Hypothalamus (tissue), 51 donors: ENCODE measurements at regions not wholly inside any gene's neighbourhood (a gene's known extent, or its start where the extent isn't known, plus 50 kb on each side); places are given as distances from the start of the nearest gene placed in this dataset.

Experiments used
- DNase-seq, 51 donors: peaks; one replicate each; lab custom pipeline; 2025; lab: John Stamatoyannopoulos, UW

DNA sequence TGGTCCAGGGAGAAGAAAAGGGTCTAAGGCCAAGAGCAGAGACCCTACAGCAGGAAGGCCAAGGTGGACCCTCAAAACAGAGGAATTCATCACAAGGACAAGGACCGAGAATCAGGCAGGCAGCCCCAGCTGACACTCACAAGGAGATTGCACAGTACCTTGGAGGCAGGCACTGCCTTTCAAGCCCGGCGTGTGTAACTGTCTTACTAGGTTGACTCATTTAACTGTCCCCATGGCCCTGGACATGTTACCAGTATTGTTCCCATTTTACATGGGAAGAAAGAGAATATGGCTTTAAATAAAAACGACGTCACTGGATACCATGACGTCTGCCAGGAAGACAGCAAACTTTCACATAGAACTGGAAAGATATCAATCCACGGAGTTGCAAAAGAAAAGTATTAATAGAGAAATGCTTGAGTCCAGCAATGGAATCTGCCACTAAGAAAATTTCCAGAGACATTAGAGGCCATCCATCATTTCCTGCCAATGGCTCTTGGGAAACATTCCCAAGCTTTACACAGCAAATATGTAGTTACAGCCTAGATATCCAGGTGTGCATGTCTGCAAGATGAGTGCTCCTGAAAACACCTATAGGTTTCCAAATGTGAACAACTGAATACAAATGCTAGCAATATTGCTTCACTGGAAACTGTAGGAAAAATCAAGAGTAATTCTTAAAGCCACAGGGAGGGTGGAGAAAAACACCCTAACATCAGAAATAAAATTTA is 111.5 kb upstream of the RPS6KA2 start:
- DNase-seq = no peak

- DNase-seq = no peak
Measured at GRCh38 chr6:166737261-166737660, 110.2 kb upstream of the RPS6KA2 start.

DNA sequence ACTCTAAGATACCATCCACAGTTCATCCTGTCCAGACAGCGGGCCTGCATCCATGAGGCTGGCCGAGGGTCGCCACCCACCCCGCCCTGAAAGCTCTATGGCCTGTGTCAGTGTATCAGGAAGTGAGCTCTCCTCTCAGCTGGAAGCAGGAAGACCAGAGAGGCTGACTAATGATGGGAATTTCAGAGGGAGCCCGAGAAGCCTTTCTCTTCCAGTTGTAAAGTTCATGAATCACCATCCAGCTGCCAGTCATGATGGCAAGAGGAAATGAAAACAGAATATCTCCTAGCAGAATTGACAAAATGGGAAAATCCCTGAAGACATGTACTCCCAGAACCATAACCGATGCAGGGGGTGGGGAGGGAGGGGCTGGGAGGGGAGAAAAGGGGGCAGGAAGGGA is 109.6 kb upstream of the RPS6KA2 start:
- no peak for DNase-seq

DNA sequence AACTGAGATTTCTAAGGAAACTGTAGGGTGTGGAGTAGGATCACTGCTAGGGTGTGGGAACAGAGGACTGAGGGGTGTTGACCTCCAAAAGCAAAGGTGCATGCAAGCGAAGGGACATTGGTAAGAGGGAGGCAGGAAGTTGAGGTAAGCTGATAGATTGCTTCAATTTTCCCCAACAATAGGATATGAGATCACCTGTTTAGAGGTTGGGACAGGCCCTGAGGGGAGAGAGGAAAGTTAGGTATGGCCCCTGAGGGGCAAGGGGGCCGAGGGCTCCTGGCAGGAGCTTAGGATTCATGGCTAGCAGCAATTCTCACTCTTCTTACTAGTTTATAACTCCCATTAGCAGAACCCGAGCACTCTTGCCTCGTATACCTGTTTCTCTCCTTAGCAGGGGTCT is 106.8 kb upstream of the RPS6KA2 start:
- no peak for DNase-seq

DNA sequence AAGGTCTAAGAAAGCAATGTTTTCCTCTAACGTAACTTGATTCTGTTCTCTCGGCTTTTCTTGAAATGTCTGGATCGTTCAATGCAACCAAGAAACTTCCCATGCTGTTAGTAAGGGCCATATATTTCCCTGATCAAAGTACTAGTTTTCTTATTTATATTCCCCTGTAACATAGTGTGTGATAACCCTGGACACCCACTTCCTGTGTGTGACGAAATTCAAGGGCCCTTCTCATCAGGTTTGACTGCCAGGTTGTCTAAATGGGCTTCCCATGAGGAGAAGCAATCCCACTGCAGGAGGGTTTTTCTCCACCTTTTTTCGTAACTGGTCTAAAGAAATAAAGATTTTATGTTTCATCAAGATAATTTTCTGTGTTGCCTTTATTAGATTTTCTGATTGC is 102.6 kb upstream of the RPS6KA2 start:
- DNase-seq = no peak

DNA sequence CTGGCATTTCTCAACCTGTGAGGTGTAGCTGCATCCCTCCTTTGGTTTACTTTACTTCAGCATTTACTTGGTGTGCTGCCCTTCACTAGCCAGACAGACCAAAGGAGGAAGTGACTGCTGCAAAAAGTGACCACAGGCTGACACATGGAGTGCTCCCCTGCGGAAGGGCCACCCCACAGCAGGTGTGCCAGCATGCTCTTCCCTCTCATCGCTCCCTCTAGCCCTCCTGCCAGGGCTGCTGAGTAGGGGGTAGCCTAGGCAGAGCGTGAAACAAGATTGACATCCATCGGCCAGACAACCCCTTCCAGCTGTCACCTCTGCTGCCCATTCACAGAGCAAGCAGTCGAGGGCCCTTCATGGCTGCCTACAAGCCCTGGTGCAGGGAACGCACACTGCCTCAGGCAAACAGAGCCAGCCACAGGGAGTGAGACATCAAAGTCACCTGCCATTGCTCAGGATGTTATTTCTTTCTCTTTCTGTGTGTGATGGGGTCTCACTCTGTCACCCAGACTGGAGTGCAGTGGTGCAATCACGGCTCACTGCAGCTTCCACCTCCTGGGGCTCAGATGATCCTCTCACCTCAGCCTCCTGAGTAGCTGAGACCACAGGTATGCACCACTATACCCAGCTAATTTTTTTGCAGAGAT is 102.0 kb upstream of the RPS6KA2 start:
- DNase-seq = no peak

- DNase-seq = no peak
Measured at GRCh38 chr6:166726201-166726600, 99.2 kb upstream of the RPS6KA2 start.

DNA sequence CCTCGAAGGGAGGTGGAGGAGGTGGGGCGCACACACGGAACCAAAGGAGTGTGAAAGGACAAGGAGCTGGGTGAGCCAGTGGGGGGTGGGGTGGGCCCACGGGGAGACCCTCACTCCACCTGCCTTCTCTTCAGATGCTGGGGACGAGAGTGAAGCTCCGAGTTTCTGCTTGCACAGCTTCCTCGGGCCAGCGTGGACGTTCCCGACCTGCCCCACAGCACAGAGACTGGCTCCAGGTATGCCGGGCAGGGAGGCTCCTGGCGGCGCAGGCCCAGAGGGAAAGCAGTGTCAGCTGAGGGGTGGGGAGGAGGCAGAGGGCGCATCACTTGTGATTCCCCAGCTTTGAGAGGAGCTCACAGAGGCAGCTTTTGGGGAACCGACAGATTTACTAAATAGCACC is 98.5 kb upstream of the RPS6KA2 start:
- no peak for DNase-seq

DNA sequence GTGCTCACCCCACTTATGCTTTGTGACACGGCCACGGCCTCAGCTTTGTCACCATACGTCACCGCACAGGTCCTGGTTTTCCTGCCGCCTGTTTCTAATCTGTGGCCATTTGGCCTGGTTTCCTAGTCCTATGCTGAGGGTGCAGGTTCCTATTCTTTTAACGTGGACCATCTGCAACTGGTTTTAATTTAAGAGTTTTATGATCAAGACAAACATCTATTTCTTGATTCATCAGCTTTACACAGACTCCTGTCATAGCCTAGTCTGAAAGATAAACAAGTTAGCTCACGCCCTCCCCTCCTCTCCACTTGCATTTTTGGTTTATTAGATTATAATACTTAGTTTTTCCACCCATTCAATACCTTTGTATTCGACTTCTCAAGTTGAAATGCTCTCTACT is 97.5 kb upstream of the RPS6KA2 start:
- no peak for DNase-seq

- no peak for DNase-seq
Measured at GRCh38 chr6:166722785-166723184, 95.7 kb upstream of the RPS6KA2 start.

GRCh38 chr6:166721576-166721975 is 94.5 kb upstream of the RPS6KA2 start:
- peak in 1 of 51 donors; percentile 33 for DNase-seq

- no peak for DNase-seq
Measured at GRCh38 chr6:166720856-166721255, 93.8 kb upstream of the RPS6KA2 start.

- DNase-seq = no peak
Measured at GRCh38 chr6:166719019-166719418, 92.0 kb upstream of the RPS6KA2 start.

DNA sequence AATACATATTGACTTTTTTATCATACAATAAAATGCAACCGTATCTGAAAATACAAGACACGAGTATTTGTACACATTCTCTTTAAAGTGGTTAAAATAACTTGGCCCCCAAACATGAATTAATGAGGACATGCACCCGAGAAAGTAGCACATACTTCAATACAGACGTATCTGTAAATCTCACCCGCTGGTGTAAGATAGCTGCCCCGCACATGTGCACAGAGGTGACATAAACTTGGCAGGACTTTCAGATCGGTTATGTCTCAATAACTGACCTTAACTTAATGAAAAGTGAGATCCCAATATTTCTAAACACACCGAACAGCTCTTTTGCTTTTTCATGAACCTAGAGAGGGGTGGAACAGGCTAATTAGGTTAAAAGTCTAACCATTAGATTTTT is 91.5 kb upstream of the RPS6KA2 start:
- no peak for DNase-seq

DNA sequence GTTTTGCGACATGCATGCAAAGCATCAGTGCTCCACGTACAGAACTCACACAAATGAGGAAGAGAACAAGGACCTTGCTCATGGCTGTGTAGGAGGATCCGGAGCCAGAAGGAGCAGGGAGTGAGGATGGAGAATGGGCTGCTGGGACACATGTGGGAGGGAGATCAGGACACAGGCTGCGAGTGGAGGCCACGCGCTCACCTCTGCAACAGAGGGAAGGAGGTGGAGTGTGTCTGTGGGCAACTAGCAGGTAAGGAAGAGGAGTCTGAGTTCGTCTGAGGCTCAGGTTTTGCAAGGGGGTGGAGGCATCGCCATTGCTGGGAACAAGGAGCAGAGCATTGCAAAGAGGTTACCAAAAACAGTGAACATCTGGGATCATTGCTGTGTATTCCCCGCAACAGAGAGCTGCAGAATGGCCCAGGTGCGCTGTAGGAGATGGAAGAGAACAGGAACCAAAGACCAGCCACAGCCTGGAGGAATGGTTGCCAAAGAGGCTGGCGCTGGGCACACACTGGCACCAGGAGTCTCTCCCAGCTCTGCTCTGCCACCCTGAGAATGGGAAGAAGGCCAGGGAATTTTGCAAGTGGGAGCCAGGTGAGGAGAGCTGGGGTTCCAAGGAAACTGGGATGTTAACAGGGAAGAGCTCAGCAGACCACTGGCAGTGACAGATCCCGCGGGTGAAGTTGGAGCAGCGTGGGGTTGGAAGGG is 90.0 kb upstream of the RPS6KA2 start:
- peak in 1 of 51 donors; percentile 30 for DNase-seq

GRCh38 chr6:166715992-166716391 is 88.9 kb upstream of the RPS6KA2 start:
- no peak for DNase-seq

- peak in 22 of 51 donors; percentile 8 to 70 (median 46) for DNase-seq
Measured at GRCh38 chr6:166715065-166715464, 88.0 kb upstream of the RPS6KA2 start.

DNA sequence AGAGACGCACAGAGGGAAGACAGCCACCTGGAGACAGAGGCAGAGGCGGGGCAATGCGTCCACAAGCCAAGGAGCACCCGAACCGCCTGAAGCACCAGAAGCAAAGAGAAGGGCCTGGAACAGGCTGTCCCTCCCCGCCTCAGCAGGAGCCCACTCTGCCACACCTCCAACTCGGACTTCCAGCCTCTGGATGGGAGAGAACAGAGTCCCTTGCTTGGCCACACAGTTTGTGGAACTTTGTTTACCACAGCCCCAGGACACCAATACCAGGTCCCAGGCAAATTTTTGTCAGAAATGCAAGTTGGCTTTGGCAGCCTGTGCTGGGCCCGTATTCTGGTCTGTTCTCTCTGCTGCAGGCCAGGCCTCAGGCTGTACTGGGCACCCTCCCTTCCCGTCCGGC is 87.5 kb upstream of the RPS6KA2 start:
- DNase-seq = peak in 3 of 51 donors; percentile 28 to 59 (median 38)

GRCh38 chr6:166714187-166714510 is 87.1 kb upstream of the RPS6KA2 start:
- DNase-seq = no peak

DNA sequence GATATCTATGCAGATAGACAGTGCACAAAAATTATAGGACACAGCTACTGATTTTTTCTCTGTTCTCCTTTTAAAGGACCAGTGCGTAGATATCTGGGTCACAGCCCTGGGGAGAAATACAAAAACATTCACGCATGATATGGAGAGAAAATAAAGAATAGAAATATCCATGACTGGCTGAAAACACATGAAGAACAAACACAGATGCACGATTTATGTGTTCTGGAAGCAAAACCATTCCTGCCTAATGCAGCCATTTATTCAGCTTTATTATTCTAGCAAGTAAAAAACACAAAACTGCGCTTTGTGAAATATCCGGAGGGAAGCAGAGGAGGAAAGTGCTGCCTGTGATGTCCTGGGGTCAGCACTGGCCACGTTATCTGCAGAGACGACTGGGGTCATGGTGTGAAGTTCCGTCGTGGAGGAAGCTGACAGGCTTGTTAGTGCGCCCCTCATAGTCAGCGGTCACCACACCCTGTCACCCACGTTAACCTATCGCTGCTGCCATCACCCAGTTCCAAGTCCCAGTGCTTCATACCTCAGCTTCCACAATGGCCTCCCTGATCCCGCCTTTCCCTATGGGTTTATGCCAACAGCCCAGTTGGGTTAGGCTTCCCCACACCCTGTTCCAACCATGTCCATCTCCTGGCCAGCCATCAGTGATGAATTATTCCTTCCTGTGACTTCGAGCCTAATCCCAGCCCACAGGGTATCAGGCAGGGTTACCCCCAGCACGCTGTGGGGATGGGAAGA is 86.6 kb upstream of the RPS6KA2 start:
- no peak for DNase-seq
